ENCODE measurements at regions not wholly inside any gene's neighbourhood (a gene's known extent, or its start where the extent isn't known, plus 50 kb on each side); places are given as distances from the start of the nearest gene placed in this dataset.

- Histone ChIP-seq H3K9me3 (no peaks in the 10 kb centered on the region), H3K4me1 (no peaks in the 10 kb centered on the region), H3K36me3 (no peaks in the 10 kb centered on the region), H3K4me3 (no peak overlapping the region), H3K27ac (no peak overlapping the region), H3K27me3 (peaks cover 0 to 67% (median 26%) of the 10 kb centered on the region in 7 donors)
- TF ChIP-seq CTCF (IDR thresholded peaks at IDR 0.05), result no peak
- intact Hi-C loops (cut with DNase I), result no loop called here
- DNase-seq (no peak), ATAC-seq (no peak)
- WGBS, 2 donors, result 69 to 70% methylated on average over 13 of the region's 13 CpGs
Observed at GRCh38 chr17:74149597-74150427, 53.7 kb upstream of the RPL38 start.

GRCh38 chr17:74150428-74151025, 53.0 kb upstream of the RPL38 start:
- Histone ChIP-seq H3K4me1 (no peaks in the 10 kb centered on the region), H3K27ac (no peak overlapping the region), H3K9me3 (no peaks in the 10 kb centered on the region), H3K27me3 (peaks cover 0 to 66% (median 27%) of the 10 kb centered on the region in 7 donors), H3K36me3 (no peaks in the 10 kb centered on the region), H3K4me3 (no peak overlapping the region)
- no peak for TF ChIP-seq CTCF (IDR thresholded peaks at IDR 0.05)
- no peak for DNase-seq
- 60 to 63% methylated on average over 14 of the region's 14 CpGs for WGBS, 2 donors
- ATAC-seq, result no peak
- intact Hi-C loops (cut with DNase I), result no loop called here

GRCh38 chr17:74151551-74152315, 51.7 kb upstream of the RPL38 start:
- DNase-seq (no peak), ATAC-seq (no peak)
- Histone ChIP-seq H3K4me1 (no peaks in the 10 kb centered on the region), H3K9me3 (peaks cover 0 to 2% (median 0%) of the 10 kb centered on the region in 11 donors), H3K4me3 (no peak overlapping the region), H3K27me3 (peaks cover 0 to 69% (median 31%) of the 10 kb centered on the region in 7 donors), H3K27ac (no peak overlapping the region), H3K36me3 (no peaks in the 10 kb centered on the region)
- WGBS, 2 donors, result 82 to 90% methylated on average over 18 of the region's 18 CpGs
- intact Hi-C loops (cut with DNase I), result no loop called here
- TF ChIP-seq CTCF (IDR thresholded peaks at IDR 0.05), result no peak
